T-helper 2 cell treated with Interferon-gamma antibody and Interleukin-4, amounts not matched to agents 100 ng/mL and 5 ng/mL, for 36 hours (primary cell): ENCODE measurements at regions not wholly inside any gene's neighbourhood (a gene's known extent, or its start where the extent isn't known, plus 50 kb on each side); places are given as distances from the start of the nearest gene placed in this dataset.

Experiments used
- intact Hi-C: fragments of 100-400 bp; cut with micrococcal nuclease; formaldehyde crosslinking; loops from one replicate; pipeline ENCODE4 v1.15.1; 2023

DNA sequence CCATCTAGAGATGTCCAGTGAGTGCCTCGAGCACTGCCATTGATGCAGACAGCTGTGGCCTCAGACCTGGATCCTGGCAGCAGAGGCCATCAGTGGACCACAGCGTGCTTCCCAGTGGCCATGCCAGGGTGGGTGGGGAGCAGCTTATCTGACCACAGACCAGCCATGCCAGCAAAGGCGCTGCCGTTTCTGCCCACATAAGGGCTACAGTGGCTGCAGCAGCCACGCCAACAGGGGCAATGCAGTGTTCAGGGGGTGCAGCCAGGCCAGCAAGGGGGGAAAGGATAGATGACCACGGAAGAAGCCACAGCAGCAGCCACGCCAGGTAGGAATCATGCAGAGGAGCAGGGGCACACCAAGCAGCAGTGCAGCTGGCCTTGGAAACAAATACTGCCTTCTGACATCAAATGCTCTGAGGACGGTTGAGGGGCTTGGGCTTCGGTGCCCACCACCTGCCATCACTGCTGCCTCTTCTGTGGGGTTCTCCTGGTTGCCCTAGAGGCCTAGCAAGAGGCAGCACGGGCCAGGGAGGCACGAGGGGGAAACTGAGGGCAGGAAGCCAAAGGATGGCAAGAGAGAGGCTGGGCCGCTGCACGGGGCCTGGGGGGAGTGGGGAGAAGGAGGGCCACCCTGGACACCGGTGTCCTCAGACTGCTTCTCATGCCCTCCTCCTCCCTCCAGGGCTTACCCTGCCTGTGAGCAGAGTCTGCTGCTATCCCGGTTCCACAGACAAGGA is 94.7 kb upstream of the RUNX3 start:
- intact Hi-C loops: loop anchor here (5.0 kb wide), 1 partner anchor 37 kb away; no protein-coding TSS in a partner anchor

DNA sequence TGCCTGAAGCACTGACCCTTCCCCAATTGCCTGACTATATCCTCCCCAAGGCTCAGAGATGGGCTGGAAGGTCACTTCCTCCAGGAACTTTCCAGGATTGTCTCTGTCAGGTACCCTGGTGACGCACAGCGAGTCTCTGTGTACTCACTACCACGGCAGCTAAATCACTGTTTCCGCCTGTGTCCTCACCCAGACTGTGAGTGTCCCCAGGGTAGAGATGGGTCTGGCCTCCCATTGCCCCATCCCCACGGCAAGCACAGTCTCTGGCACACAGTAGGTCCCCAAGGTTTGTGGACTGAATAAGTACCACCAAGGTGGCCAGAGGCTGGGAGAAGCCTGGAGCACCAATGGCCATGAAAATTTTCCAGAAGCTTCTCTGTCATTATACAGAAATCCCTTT is 93.8 kb upstream of the RUNX3 start:
- intact Hi-C loops: loop anchor here (2.0 to 5.0 kb wide), 3 partner anchors 13 to 95 kb away; no protein-coding TSS in a partner anchor

DNA sequence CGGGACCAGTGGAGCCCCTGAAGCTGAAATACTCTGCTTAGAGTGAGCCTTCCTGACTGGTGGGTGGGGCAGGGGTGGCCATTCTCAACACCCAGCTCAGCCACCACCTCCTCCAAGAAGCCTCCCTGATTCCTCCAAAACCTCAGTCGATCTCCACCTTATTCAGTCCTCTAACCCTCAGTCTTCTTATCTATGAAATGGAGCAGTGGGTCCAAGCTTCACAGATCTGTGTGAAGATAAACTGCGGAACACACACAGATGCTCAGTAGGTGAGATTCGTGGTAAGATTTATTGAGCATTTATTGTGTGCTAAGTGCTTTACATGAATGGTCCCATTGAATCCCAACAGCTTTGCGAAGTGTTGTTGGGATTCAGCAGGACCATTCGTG is 93.1 kb upstream of the RUNX3 start:
- intact Hi-C loops: loop anchor here (2.0 to 5.0 kb wide), 3 partner anchors 14 to 94 kb away; no protein-coding TSS in a partner anchor

DNA sequence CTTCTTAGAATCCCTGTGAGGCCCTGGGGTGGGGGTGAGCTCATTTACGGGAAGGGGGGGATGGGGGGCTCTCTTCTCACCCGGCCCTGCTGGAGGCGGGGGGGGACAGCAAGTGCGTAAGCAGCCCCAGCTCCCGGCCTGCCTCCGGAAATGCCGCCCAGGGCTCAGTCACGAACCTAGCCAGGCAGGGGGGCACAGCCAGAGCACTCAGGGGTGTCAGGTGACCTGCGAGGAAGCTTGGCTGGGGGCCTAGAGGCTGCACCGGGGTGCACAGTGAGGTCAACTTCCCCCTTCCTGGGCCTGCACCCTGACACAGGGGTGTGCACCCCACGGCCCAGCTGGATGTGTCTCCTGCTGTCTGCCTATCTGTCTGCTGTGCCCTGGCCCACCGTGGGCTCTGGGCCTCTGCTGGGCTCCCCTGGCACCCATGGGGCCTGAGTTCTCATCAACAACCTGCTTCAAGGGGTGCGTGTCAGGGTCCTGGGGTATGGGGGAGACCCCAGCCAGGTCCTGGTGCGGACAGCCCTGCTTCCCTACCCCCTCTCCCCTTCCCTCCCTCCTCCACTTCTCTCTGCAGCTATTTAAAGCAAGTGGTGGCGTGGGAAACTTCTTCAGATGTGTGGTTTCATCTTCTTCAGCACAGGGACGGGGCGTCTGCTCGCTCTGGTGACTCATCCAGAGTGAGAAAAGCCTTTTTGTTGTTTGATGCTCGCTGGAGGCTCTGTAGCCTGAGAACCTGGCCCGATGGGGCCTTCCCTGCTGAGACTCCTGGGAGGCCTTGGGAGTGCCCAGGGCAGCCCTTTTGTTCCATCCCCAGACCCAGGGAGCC is 92.5 kb upstream of the RUNX3 start:
- intact Hi-C loops: loop anchor here (1.0 to 5.0 kb wide), 6 partner anchors 8 to 379 kb away; partner anchors contain the start of gene SRRM1

DNA sequence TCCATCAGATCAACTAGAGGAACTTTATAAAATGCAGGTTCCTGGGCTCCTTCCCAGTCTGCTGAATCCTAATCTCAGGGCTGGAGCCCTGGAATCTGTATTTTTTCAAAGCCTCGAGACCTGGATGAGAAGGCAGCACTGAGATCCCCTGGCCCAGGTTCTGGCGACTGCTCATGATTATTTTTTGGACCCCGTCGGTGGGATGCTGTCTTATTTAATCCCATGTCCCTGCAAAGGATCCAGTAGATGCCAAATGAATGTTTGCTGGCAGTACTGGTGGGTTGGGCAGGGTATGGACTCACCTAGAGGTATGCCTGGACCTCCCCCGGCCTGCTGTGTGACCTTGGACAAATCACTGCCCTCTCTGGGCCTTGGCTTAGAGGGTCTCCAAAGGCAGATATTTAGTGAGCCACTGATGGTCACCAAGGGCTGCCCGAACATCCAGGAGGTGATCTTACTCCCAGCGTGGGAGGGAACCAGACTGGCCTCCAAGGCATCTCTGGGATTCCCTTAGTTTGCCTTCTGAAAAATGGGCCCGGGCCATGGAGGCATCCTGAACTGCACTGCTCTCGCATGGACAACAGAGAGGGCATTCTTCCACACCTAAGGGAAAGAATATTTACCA is 91.6 kb upstream of the RUNX3 start:
- intact Hi-C loops: loop anchor here (1.0 to 5.0 kb wide), 6 partner anchors 9 to 378 kb away; partner anchors contain the start of gene SRRM1

DNA sequence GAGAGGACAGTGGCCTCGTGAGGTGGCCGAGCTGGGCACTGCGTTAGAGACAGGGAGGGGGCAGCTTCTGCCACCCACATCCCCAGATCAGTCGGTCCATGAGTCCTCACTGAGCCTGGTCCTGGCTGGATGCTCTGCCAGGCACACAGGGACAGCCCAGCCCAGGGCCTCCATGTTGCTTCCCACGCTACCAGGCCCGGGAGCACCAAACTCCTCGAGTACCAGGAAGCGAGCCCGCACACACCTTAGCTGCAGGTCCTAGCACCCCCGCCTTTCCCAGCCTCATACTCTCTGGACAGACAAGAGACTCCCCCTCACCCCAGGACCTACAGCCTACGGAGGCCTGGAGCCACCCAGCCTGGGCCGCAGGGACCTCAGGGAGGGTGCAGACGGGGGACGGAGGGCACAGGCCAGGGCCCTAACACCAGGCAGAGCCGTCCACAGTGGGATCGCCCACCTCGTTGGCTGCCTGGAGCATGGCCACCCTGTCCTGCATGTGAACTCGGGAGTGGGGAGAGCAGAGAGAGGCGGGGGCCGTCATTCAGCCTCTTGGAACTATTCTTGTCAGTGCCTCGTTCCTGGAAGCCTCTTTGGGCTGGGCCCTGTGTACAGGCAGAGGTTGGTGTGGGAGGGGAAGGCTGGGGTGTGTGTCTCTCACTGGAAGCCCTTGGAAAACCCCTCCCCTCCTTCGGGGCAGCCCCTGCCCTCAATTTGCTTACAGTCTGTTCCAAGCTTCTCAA is 90.9 kb upstream of the RUNX3 start:
- intact Hi-C loops: loop anchor here (5.0 kb wide), 1 partner anchor 34 kb away; no protein-coding TSS in a partner anchor

DNA sequence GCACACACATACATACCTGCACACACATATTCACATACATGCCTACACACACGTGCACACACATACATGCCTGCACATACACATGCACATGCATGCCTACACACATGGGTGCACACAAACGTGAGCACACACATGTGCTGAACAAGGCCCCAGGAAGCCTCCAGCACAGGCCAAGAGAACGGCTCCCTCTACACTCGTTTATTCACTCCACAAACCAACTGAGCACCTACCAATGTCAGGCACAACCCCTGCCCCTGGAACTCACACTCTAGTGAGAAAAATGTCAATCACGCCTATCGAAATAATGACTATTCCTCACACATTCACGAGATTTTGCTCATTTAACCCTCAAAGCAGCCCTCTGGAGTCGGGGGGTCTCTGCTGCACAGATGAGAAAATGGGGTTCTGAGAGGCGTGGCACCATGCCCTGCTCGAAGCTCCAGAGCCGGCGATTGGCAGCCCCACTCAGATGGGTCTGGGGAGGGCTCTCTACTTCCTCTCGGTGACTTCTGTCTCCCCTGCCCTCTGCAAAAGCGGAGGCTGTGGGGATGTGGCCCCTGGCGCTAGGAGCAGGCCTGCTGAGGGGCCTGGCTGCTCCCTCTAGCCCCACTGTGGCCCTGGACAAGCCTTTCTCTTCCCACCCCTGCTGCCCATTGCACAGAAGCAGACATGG is 90.2 kb upstream of the RUNX3 start:
- intact Hi-C loops: loop anchor here (5.0 kb wide), 1 partner anchor 33 kb away; no protein-coding TSS in a partner anchor

DNA sequence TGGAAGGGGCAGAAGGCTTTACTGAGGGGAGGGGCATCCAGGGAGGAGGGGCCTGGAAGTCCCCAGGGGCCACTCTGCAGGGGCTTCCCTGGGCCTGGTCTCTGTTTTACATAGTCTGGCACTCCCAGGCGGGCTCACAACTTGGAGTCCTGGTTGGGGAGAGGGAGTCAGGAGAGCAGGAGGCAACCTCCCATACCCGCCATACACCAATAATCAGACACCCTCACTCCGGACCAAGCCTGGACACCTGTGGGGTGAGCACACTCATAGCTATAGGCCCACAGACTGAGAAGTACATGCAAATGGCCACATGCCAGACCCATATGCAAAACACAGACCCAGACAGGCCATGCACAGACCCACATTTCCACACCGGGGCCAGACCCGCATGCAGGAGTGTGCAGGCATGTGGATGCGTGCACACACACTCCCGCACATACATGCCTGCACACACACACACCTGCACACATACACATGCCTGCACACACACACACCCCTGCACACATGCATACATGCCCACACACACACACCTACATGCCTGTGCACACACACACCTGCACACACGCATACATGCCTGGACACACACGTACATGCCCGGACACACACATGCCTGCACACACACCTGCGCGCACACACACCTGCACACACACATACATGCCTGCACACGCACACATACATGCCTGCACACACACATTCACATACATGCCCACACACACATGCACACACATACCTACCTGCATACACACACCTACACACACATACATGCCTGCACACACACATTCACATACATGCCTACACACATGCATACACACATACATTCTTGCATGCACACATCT is 89.5 kb upstream of the RUNX3 start:
- intact Hi-C loops: loop anchor here (5.0 kb wide), 1 partner anchor 32 kb away; no protein-coding TSS in a partner anchor

DNA sequence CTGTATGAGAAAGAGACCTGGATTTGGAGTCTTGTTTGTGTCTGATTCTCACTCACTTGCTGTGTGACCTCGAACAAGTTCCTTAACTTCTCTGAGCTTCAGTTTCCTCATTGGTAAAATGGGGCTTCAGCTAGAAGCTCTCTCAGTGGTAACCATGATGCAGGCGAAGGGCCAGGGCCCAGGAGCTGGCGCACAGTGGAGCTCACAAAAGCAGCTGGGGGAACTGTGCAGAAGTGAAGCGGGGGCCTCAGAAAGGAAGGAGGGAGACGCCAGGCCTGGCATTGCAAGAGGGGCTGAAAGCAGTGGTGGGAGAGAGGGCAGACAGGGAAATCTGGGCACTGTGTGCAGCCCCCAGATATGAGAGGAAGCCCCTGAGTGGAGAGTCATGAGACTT is 88.9 kb upstream of the RUNX3 start:
- intact Hi-C loops: no loop called here

DNA sequence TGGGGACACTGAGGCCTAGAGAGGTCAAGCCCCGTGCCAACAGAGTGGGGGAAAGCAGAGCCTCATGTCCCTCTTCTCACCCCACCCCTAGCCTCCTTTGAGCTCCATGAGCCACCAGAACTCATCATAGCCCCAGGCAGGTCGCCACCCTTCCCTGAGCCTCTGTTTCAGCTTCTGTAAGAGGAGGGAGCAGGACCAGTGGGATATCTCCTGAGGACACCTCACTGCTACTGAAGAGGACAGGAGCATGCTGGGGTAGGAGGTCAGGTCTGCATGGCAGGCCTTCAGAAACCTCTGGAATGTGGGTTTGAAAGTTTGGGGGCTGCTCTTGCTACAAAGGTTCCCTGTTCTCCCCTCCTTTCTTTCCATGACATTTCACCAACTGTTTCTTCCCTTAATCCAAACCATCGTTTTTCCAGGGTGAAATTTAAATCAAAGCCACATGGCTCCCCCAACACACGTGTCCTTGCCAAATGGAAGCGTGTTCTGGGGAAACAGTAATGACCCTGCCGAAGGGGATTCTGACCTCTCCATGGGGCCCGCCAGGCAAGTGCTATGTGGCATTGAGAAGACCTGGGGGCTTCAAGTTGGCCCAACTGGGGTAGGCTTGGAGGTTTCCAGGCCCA is 88.1 kb upstream of the RUNX3 start:
- intact Hi-C loops: no loop called here

DNA sequence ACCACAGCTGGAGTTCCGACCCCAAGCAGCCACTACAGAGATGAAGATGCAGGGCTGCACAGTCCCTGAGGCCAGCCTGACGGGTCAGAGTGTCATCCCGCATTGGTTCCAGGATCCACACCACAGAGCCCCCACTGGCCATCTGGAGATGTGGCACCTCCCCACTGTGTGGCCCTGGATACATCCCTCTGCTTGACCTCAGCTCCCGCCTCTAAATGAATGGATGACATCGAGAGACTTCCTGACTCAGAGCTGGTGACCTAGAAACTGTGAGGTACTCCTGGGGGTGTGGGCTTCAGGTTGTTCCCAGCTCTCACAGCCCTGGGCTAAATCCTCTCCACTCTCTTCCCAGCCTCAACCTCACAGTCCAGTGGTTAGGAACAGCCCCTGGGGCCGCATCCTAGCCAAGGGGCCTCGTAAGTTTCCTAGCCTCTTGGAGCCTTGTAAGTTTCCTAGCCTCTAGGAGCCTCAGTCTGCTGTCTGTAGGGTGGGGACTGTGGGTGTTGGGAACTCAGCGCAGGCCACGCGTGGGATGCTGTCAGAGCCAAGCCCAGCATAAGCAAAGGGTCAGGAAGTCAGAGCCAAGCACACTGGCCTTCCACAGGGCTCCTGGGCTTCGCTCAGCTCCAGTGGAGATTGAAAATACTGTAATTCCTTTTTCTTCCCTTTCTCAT is 87.5 kb upstream of the RUNX3 start:
- intact Hi-C loops: no loop called here

DNA sequence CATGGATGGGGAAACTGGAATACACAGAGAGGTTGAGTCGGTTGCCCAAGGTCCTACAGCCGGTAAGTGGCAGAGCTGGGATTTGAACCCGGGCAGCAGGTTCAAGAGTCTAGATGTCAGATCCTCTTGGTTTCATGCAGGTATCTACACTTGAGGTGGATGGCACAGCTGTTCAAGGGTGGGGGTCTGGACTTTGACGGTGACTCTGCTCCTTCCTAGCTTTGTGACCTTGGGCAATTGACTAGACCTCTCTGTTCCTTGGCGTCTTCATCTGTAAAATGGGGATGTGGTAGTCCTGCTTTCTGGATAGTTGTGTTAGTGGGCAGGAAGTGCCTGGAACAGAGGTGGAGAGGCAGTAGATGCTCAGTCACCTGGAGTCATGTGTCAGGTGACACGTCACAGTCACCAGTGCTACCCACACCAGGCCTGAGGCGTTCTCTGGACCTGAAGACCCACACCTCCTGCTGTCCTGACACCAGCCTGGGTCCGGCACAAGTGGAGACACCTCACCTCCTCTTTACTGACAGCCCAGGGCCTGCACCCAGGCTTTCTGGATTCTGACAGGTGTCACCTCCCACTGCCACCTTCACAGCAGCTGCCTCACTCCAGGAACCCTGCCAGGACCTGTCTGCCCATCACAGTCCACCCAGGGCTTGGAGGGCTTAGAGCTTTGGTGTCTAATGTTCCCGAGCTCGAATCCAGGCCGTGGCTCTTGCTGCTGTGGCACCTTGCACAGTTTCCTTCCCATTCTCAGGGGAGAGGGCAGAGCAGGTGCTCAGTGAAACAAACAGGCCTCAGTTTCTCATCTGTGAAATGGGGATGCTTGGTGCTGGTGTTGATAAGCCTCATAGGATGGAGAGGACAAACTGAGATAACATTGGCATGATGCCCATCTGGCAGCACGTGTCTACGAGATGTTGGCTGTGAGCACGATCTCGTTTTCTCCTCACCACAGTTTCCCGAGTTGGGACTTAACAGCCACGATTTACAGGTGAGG is 83.2 kb upstream of the RUNX3 start:
- intact Hi-C loops: no loop called here

DNA sequence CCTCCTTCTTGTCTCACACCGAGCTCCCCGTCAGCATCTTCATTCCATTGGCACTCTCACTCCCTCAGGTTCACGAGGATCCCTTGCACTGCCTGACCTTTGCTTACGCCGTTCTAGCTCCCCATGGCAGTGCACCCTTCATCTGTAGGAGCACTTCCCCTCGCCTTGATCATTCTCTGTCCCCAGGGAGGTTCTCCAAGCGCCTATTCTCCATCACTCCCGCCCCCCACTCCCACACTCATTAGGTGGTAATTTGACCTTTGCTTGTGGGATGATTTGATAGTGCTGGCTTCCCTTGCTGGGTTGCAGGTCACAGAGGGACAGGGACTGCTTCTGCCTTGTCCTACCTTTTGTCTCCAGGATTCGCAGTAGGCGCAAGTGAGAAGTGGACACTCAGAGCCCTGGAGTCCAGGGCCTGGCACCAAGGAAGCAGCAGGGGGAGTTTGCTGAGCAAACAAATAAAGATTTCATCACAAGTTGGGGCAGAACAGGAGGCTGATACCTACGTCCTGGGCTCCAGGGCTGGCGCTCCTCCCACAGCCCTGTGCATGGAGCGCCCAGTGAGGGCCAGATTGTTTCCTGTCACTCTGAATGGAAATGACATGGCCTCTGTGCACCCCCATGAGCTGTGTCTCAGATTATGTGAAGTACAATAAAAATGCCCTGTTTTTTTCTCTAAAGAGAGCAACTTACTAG is 82.0 kb upstream of the RUNX3 start:
- intact Hi-C loops: no loop called here

DNA sequence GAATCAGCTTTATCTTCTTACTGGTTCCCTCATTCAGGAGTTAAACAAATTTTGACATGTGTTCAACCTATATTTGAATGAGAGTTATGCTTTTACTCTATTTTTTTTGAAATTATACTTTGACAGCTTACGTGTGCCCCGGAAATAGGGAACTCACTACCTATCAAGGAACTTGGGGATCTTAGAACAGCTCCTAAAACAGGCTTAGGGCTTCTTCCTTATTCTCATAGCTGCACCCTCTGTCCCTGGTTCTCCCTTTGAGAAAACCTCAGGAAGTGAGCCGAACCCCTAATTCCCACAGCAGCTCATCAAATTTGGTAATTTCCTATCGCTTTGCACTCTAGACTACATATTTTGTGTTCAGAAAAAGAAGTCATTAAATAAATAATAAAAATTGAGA is 81.2 kb upstream of the RUNX3 start:
- intact Hi-C loops: no loop called here

DNA sequence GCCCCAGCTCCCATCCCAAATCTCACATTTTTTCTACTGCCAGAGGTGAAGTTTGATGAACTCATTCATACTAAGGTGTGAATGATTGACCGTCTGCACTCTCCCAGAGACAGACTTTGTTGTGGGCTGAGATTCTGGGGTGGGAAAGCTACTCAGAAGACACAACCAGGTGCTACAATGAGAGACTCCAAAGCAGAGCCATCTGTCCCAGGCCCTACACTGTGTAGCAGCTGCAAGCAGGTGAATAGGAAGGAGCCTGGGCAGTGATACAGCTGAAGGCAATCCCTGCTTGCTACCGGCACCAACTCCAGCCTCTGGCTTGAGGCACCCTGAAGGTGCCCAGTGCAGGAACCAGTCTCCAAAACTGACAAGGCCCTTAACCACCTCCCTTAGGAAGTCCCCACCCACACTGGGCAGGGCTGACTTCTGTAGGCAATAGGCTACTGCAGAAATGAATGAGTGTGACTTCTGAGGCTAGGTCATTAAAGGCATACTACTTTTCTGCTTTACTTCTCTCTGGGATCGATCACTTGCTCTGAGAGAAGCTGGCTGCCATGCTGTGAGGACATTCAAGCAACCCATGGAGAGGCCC is 79.7 kb upstream of the RUNX3 start:
- intact Hi-C loops: no loop called here

DNA sequence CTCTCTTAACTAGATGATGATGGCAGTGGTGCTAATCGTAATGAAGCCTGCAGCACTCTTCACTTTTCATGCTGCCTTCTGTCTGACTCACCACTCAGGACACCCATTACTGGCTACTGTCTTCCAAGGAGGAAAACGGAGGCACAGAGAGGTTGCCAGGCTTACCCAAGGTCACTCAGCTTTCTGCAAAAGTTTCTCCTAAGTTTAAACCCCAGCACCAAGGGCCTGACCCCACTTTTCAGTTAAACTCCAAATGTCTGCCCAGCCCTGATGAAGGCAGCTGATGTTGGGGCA is 78.1 kb upstream of the RUNX3 start:
- intact Hi-C loops: no loop called here
